IgD-negative memory B cell (primary cell): ENCODE measurements at regions not wholly inside any gene's neighbourhood (a gene's known extent, or its start where the extent isn't known, plus 50 kb on each side); places are given as distances from the start of the nearest gene placed in this dataset.
"Not testable (repeated sequence)": the region's sequence is repeated elsewhere in the genome, so short reads cannot be mapped to it uniquely, and the experiment has no call there.

Experiments
- H3K27ac Mint-ChIP-seq, 3 donors: one replicate each; pipeline ENCODE4 v1.8.0; 2020 to 2022; ENCODE audit warnings: mild to moderate bottlenecking in 3 of 3, mixed read lengths in 3 of 3, moderate library complexity in 1 of 3
- H3K27me3 Mint-ChIP-seq: one replicate; pipeline ENCODE4 v1.8.0; 2021; ENCODE audit warnings: mixed read lengths
- H3K36me3 Mint-ChIP-seq: one replicate; pipeline ENCODE4 v1.8.0; 2020; ENCODE audit warnings: mild to moderate bottlenecking, mixed read lengths
- H3K4me1 Mint-ChIP-seq, 3 donors: one replicate each; pipeline ENCODE4 v1.8.0; 2020 to 2022; ENCODE audit warnings: mixed read lengths in 3 of 3, mild to moderate bottlenecking in 1 of 3
- H3K4me3 Mint-ChIP-seq, 4 donors: one replicate each; pipeline ENCODE4 v1.8.0; 2020 to 2022; ENCODE audit warnings: mild to moderate bottlenecking in 4 of 4, mixed read lengths in 4 of 4, moderate library complexity in 3 of 4
- H3K9me3 Mint-ChIP-seq, 3 donors: one replicate each; pipeline ENCODE4 v1.8.0; 2020 to 2021; ENCODE audit warnings: mixed read lengths in 3 of 3, mild to moderate bottlenecking in 1 of 3

DNA sequence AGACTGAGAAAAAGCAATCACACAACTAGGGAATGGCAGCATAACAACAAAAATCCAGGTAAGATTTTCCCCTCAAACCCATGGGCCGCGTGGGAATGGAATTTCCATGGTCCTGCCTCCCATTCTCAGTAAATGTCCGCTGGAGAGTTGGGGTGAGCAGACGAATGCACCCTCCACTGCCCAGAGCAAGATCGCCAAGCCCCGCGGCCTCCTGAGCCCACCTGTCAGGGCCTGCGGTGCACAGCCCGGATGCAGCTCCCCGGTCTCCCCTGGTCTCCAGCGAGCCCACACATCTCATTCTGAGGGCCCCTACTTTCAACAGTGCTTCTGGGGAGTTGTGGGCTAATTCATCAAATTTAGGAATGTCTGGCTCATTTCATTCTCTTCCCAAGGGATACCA is 327.4 kb upstream of the HS6ST1 start:
- H3K9me3 Mint-ChIP-seq, result peaks cover 0 to 2% (median 0%) of the 10 kb centered on the region in 3 donors
- H3K4me1 Mint-ChIP-seq, result peaks cover 0 to 2% (median 0%) of the 10 kb centered on the region in 3 donors
- peak overlapping the region in 1 of 4 donors; percentile 24 for H3K4me3 Mint-ChIP-seq
- H3K36me3 Mint-ChIP-seq, result no peaks in the 10 kb centered on the region
- H3K27ac Mint-ChIP-seq, result no peak overlapping the region
- H3K27me3 Mint-ChIP-seq, result peaks cover 4% of the 10 kb centered on the region

- Mint-ChIP-seq H3K27me3 (peaks cover 4% of the 10 kb centered on the region), H3K9me3 (peaks cover 0 to 2% (median 0%) of the 10 kb centered on the region in 3 donors), H3K4me3 (no peak overlapping the region), H3K4me1 (peaks cover 0 to 2% (median 0%) of the 10 kb centered on the region in 3 donors), H3K36me3 (no peaks in the 10 kb centered on the region), H3K27ac (no peak overlapping the region)
Observed at GRCh38 chr2:128646691-128647090, 328.0 kb upstream of the HS6ST1 start.

- no peaks in the 10 kb centered on the region for H3K27me3 Mint-ChIP-seq
- peaks cover 6 to 16% (median 16%) of the 10 kb centered on the region in 3 donors for H3K4me1 Mint-ChIP-seq
- no peak overlapping the region for H3K27ac Mint-ChIP-seq
- H3K9me3 Mint-ChIP-seq, result peaks cover 0 to 4% (median 2%) of the 10 kb centered on the region in 3 donors
- no peak overlapping the region for H3K4me3 Mint-ChIP-seq
- H3K36me3 Mint-ChIP-seq, result peaks cover 2% of the 10 kb centered on the region
Observed at GRCh38 chr2:128651000-128651399, 332.3 kb upstream of the HS6ST1 start.

GRCh38 chr2:128654408-128654807 is 335.7 kb upstream of the HS6ST1 start:
- Mint-ChIP-seq H3K4me3 (peak overlapping the region in 2 of 4 donors; percentile 61 to 83), H3K4me1 (peaks cover 11 to 16% (median 14%) of the 10 kb centered on the region in 3 donors), H3K36me3 (peaks cover 2% of the 10 kb centered on the region), H3K9me3 (peaks cover 0 to 10% (median 4%) of the 10 kb centered on the region in 3 donors), H3K27me3 (peaks cover 4% of the 10 kb centered on the region), H3K27ac (no peak overlapping the region)

GRCh38 chr2:128660836-128661235 is 342.2 kb upstream of the HS6ST1 start:
- Mint-ChIP-seq H3K4me1 (peaks cover 0 to 5% (median 1%) of the 10 kb centered on the region in 3 donors), H3K27me3 (peaks cover 16% of the 10 kb centered on the region), H3K27ac (no peak overlapping the region), H3K9me3 (peaks cover 0 to 13% (median 4%) of the 10 kb centered on the region in 3 donors), H3K4me3 (no peak overlapping the region), H3K36me3 (peaks cover 1% of the 10 kb centered on the region)

- H3K27ac Mint-ChIP-seq, result no peak overlapping the region
- H3K36me3 Mint-ChIP-seq, result peaks cover 1% of the 10 kb centered on the region
- peaks cover 19% of the 10 kb centered on the region for H3K27me3 Mint-ChIP-seq
Observed at GRCh38 chr2:128661311-128661710, 342.6 kb upstream of the HS6ST1 start.

DNA sequence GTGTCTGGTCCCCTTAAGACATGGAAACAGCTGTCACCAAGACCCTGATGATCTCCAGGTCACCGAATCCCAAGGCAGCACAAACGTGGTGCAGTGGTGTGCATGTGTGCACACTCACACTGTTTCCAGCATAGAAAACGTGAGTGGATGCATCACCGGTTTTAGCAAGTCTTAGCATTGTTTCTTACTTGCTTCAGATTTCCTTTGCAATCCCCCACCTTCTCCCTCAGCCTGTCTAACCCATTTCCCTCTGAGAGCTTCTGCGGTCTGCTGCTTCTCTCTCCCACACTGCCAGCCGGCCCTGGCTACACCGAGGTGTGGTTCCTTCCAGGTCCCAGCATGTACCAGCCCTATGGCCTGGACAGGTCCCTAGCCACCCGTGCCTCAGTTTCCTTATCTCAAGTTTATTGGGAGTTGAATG is 343.4 kb upstream of the HS6ST1 start:
- Mint-ChIP-seq H3K27me3 (peaks cover 25% of the 10 kb centered on the region), H3K27ac (no peak overlapping the region), H3K36me3 (peaks cover 1% of the 10 kb centered on the region), H3K9me3 (peaks cover 0 to 13% (median 4%) of the 10 kb centered on the region in 3 donors), H3K4me3 (no peak overlapping the region), H3K4me1 (peaks cover 1 to 5% (median 1%) of the 10 kb centered on the region in 3 donors)

More at GRCh38 chr2:128661311-128661710, 342.6 kb upstream of the HS6ST1 start:
- H3K4me1 Mint-ChIP-seq, result peaks cover 0 to 5% (median 1%) of the 10 kb centered on the region in 3 donors
- H3K4me3 Mint-ChIP-seq, result no peak overlapping the region
- H3K9me3 Mint-ChIP-seq, result peaks cover 0 to 13% (median 4%) of the 10 kb centered on the region in 3 donors

DNA sequence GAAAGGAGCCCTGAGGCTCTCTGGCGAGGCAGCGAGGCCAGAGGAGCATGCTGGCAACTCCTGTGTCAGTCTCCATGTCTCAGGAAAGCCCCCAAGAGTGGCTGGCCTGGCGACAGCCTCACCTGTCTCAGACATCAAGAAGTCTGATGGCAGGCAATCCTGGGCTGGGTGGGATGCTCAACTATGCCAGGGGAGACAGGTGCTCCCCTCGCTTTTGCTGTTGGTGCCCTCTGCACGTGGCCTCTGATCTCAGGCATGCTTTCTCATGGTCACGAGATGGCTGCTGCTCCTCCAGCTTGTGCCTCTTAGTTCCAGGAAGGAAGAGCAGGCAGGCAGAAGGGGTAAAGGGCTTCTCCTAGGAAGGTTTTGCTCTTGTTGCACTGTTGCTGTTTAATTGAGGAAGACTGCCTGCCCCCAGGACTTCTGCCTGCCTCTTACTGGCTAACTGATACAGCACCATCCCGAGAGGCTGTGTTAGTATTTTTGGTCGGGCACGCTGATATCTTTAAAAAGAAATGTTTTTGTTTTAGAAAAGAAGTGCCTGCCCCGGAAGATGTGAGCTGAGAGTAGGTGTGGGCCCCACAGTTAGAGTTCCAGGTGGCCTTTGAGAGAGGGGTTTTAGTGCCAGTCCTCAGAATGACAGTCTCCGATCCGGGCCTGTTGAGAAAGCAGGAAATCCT is 344.8 kb upstream of the HS6ST1 start:
- H3K36me3 Mint-ChIP-seq, result peaks cover 1% of the 10 kb centered on the region
- peaks cover 0 to 1% (median 1%) of the 10 kb centered on the region in 3 donors for H3K4me1 Mint-ChIP-seq
- no peak overlapping the region for H3K4me3 Mint-ChIP-seq
- peaks cover 0 to 8% (median 0%) of the 10 kb centered on the region in 3 donors for H3K9me3 Mint-ChIP-seq
- peak overlapping the region in 1 of 3 donors; percentile 10 for H3K27ac Mint-ChIP-seq
- peaks cover 30% of the 10 kb centered on the region for H3K27me3 Mint-ChIP-seq

DNA sequence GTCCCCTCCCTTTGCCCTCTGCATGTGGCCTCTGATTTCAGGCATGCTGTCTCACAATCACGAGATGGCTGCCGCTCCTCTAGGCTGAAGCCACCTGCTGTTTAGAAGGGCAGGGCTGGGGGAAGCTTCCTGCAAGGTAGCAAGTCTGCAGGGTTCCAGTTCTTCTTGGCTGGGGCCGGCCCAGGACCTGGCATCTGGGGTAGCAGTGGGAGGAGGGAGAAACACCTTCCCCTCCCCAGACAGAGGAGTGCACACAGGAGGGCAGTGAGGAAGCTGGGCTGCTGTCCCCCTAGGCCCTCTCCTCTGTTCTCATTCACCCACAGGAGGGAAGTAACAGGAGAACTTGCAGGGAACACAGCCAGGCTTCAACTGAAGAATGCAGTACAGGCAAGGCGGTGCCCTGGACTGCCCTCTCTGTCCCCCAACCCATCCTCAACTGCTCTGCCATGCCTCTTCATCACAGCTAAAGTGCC is 345.9 kb upstream of the HS6ST1 start:
- peaks cover 0 to 1% (median 1%) of the 10 kb centered on the region in 3 donors for H3K4me1 Mint-ChIP-seq
- H3K36me3 Mint-ChIP-seq, result peaks cover 1% of the 10 kb centered on the region
- peaks cover 30% of the 10 kb centered on the region for H3K27me3 Mint-ChIP-seq
- H3K27ac Mint-ChIP-seq, result no peak overlapping the region
- peaks cover 0 to 8% (median 0%) of the 10 kb centered on the region in 3 donors for H3K9me3 Mint-ChIP-seq
- no peak overlapping the region for H3K4me3 Mint-ChIP-seq

DNA sequence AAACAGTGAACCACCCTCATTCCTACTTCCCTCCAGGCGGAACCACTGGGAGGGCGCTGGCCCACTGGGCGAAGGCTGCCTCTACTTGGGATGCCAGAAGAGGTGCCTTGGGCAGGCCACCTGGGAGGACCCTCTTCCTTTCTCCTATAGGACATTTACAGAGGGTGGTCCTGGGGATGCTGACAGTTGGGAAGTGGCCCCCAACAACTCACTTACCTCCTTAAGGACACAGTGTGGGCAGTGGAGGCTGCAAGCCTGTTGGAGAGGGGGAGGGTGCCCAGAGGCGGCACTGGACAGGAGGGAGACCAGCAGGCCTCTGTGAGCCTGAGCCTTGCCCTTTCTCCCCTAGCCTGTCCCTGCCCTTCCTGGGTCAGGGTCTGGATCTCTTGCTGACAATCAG is 346.4 kb upstream of the HS6ST1 start:
- peaks cover 29% of the 10 kb centered on the region for H3K27me3 Mint-ChIP-seq
- H3K9me3 Mint-ChIP-seq, result peaks cover 0 to 8% (median 0%) of the 10 kb centered on the region in 3 donors
- no peak overlapping the region for H3K4me3 Mint-ChIP-seq
- H3K27ac Mint-ChIP-seq, result no peak overlapping the region
- peaks cover 1% of the 10 kb centered on the region for H3K36me3 Mint-ChIP-seq
- H3K4me1 Mint-ChIP-seq, result peaks cover 0 to 1% (median 1%) of the 10 kb centered on the region in 3 donors

DNA sequence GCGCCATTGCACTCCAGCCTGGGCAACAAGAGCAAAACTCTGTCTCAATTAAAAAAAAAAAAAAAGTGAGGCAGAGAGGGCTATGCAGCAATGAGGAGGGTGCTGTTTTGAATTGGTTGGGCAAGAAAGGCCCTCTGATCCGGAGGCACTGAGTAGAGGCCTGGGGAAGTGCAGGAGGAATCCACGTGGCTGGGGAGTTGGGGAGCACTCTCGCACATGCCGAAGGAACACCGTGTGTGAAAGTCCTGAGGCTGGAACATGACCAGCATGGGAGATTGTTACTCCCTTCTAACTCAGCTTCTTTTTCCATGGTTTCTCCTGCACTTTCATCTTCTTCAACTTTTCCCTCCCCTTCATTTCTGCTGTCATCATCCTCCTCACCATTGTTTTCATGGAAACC is 347.9 kb upstream of the HS6ST1 start:
- H3K4me3 Mint-ChIP-seq, result no peak overlapping the region
- H3K27ac Mint-ChIP-seq, result no peak overlapping the region
- H3K9me3 Mint-ChIP-seq, result peaks cover 0 to 5% (median 0%) of the 10 kb centered on the region in 3 donors
- H3K4me1 Mint-ChIP-seq, result peaks cover 0 to 1% (median 1%) of the 10 kb centered on the region in 3 donors
- peaks cover 1% of the 10 kb centered on the region for H3K36me3 Mint-ChIP-seq
- peaks cover 29% of the 10 kb centered on the region for H3K27me3 Mint-ChIP-seq

GRCh38 chr2:128667391-128667790 is 348.7 kb upstream of the HS6ST1 start:
- Mint-ChIP-seq H3K36me3 (no peaks in the 10 kb centered on the region), H3K9me3 (peaks cover 0 to 5% (median 0%) of the 10 kb centered on the region in 3 donors), H3K27ac (peak overlapping the region in 1 of 3 donors; percentile 13), H3K27me3 (peaks cover 29% of the 10 kb centered on the region), H3K4me3 (no peak overlapping the region), H3K4me1 (peaks cover 0 to 1% (median 0%) of the 10 kb centered on the region in 3 donors)

GRCh38 chr2:128668946-128669345 is 350.3 kb upstream of the HS6ST1 start:
- H3K27ac Mint-ChIP-seq, result no peak overlapping the region

DNA sequence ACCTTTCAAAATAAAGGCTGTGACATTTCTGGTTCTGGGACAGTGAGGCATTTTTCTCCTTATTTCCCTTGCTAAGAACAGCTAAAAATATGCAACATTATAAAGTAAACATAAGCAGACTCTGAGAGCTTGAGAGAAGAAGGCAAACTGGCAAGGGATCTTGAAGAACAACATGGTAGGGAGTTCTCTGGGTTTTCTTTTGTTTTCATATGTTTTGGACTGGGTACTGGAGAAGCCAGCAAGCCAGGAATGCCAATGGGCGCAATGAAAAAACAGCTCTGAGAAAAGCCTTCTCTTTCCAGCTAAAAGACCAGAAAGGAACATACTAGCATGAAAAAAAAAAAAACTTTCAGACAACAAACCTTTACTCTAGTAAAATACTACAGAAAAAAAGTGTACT is 351.4 kb upstream of the HS6ST1 start:
- Mint-ChIP-seq H3K27me3 (peaks cover 19% of the 10 kb centered on the region), H3K4me1 (peaks cover 0 to 1% (median 0%) of the 10 kb centered on the region in 3 donors), H3K9me3 (peaks cover 0 to 3% (median 2%) of the 10 kb centered on the region in 3 donors), H3K4me3 (no peak overlapping the region), H3K27ac (no peak overlapping the region), H3K36me3 (no peaks in the 10 kb centered on the region)

More at GRCh38 chr2:128668946-128669345, 350.3 kb upstream of the HS6ST1 start:
- Mint-ChIP-seq H3K4me1 (peaks cover 0 to 1% (median 0%) of the 10 kb centered on the region in 3 donors), H3K27me3 (peaks cover 20% of the 10 kb centered on the region), H3K36me3 (no peaks in the 10 kb centered on the region), H3K9me3 (peaks cover 0 to 2% (median 0%) of the 10 kb centered on the region in 3 donors), H3K4me3 (no peak overlapping the region)

DNA sequence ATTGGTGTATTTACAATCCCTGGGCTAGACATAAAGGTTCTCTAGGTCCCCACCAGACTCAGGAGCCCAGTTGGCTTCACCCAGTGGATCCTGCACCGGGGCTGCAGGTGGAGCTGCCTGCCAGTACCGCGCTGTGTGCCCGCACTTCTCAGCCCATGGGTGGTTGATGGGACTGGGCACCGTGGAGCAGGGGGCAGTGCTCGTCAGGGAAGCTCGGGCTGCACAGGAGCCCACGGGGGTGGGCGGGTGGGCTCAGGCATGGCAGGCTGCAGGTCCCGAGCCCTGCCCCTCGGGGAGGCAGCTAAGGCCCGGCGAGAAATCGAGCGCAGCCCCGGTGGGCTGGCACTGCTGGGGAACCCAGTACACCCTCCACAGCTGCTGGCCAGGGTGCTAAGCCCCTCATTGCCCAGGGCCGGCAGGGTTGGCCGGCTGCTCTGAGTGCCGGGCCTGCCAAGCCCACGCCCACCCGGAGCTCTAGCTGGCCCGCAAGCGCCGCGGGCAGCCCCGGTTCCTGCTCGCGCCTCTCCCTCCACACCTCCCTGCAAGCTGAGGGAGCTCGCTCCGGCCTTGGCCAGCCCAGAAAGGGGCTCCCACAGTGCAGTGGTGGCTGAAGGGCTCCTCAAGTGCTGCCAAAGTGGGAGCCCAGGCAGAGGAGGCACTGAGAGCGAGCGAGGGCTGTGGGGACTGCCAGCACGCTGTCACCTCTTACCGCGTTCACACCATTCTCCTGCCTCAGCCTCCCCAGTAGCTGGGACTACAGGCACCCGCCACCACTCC is 353.5 kb upstream of the HS6ST1 start:
- H3K36me3 Mint-ChIP-seq, H3K4me3 Mint-ChIP-seq, H3K4me1 Mint-ChIP-seq, H3K27ac Mint-ChIP-seq, H3K9me3 Mint-ChIP-seq, H3K27me3 Mint-ChIP-seq: not testable (repeated sequence)
